ENCODE measurements at regions not wholly inside any gene's neighbourhood (a gene's known extent, or its start where the extent isn't known, plus 50 kb on each side); places are given as distances from the start of the nearest gene placed in this dataset.

DNA sequence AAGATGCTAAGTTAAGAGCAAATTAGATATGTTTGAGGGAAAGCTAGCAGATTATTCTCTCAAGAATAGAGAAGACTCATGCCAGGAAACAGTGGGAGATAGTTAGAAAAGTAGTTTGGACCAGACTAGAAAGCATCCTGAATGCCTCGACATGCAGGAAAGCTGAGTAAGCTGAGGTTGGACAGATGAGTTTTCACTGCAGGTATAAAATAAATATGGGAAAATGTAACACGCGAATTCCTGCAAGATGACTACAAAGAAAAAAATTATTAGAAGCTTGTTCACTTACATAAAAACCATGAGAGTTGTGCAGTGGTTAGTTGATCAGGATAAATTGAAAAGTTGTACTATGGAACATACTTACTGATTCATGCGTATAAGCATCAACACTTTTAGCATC is 484.2 kb upstream of the MANEA start:
- H3K4me1 ChIP-seq (ENCODE audit: control insufficient read depth, insufficient read depth, low read length, poor library complexity, severe bottlenecking) = no peaks in the 10 kb centered on the region
- H3K27ac ChIP-seq (ENCODE audit: insufficient read depth, low read length, poor library complexity, severe bottlenecking) = no peak overlapping the region
- H3K36me3 Mint-ChIP-seq = no peaks in the 10 kb centered on the region
- no peaks in the 10 kb centered on the region for H3K27me3 Mint-ChIP-seq
- no peaks in the 10 kb centered on the region for H3K36me3 ChIP-seq (ENCODE audit: control insufficient read depth, insufficient read depth, low read length)
- no peaks in the 10 kb centered on the region for H3K27me3 ChIP-seq (ENCODE audit: control insufficient read depth, insufficient read depth, low read length)
- ATAC-seq (ENCODE audit: low read depth in 2 of 2) (no peak), DNase-seq (no peak)
- H3K9me3 ChIP-seq (ENCODE audit: control insufficient read depth in 2 of 2, low read length in 2 of 2) = no peaks in the 10 kb centered on the region
- no peak overlapping the region for H3K4me3 ChIP-seq (ENCODE audit: low read depth, low read length)
- no peak overlapping the region for H3K4me3 Mint-ChIP-seq
- H3K9me3 Mint-ChIP-seq = peaks cover 0 to 4% (median 0%) of the 10 kb centered on the region in 7 donors
- H3K4me1 Mint-ChIP-seq = no peaks in the 10 kb centered on the region
- H3K27ac Mint-ChIP-seq = no peak overlapping the region

DNA sequence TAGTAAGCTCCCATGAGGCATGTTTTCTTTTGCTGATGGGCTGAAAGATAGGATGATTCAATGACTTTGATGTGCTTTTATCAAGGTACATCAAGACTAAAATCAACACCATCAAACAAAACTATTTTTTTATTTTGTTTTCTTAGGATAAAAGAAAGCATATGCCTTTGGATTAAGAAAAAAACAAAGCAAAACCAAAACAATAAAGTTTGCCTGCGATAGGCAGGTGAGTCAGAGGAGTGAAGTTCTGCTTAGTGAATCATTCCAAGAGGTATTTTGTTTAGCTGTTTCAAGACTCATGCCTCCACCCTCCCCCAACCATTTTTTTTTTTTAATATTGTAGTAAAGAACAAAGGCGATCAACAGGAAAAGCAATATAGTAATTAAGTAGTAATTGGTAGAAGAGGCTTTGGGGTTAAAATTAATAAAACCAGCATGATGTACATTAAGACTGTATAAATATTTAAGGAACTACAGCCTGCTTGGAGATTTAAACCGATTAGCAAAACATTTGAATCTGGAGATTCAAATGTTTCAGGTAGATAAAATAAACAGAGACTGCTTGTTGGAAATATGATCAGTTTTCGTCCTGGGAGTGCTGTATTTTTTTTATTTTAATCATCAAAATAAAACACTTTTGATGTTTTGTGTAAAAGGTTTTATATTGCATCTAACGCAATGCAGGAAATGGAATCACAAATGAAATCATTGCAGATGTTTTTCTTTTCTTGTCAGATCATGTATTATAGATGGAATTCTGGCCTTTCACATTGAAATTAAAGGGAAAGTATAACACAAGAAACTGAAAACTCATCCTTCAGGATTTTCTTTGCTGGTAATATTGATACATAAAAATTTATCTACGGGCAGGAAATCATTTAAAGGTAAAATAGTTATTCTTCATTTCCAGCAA is 482.3 kb upstream of the MANEA start:
- H3K4me3 ChIP-seq (ENCODE audit: low read depth, low read length) = no peak overlapping the region
- no peaks in the 10 kb centered on the region for H3K27me3 ChIP-seq (ENCODE audit: control insufficient read depth, insufficient read depth, low read length)
- Mint-ChIP-seq H3K9me3 (peaks cover 0 to 4% (median 0%) of the 10 kb centered on the region in 7 donors), H3K36me3 (no peaks in the 10 kb centered on the region), H3K4me3 (no peak overlapping the region), H3K27me3 (no peaks in the 10 kb centered on the region), H3K27ac (no peak overlapping the region), H3K4me1 (no peaks in the 10 kb centered on the region)
- H3K9me3 ChIP-seq (ENCODE audit: control insufficient read depth in 2 of 2, low read length in 2 of 2) = no peaks in the 10 kb centered on the region
- H3K27ac ChIP-seq (ENCODE audit: insufficient read depth, low read length, poor library complexity, severe bottlenecking) = no peak overlapping the region
- DNase-seq (no peak), ATAC-seq (ENCODE audit: low read depth in 2 of 2) (no peak)
- no peaks in the 10 kb centered on the region for H3K36me3 ChIP-seq (ENCODE audit: control insufficient read depth, insufficient read depth, low read length)
- H3K4me1 ChIP-seq (ENCODE audit: control insufficient read depth, insufficient read depth, low read length, poor library complexity, severe bottlenecking) = no peaks in the 10 kb centered on the region

DNA sequence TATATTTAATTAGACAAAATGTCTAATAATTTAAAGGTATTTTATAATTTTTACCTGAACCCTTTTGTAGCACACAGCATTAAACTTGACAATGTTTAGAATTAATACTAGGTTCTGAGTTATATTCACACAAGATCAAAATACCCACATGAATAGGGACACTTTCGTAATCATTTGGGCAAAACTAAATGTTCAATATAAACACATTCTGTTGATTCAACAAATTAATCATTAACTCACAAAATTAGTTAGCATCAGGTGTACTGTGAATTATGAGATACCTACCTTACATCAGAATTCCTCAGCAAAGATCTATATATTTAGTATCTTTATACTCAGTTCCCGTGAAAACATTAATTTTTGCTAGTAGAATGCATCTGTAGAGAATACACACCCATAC is 481.5 kb upstream of the MANEA start:
- no peak overlapping the region for H3K4me3 ChIP-seq (ENCODE audit: low read depth, low read length)
- H3K9me3 Mint-ChIP-seq = peaks cover 0 to 2% (median 0%) of the 10 kb centered on the region in 7 donors
- no peaks in the 10 kb centered on the region for H3K9me3 ChIP-seq (ENCODE audit: control insufficient read depth in 2 of 2, low read length in 2 of 2)
- no peak overlapping the region for H3K27ac ChIP-seq (ENCODE audit: insufficient read depth, low read length, poor library complexity, severe bottlenecking)
- no peak overlapping the region for H3K27ac Mint-ChIP-seq
- ATAC-seq (ENCODE audit: low read depth in 2 of 2) (no peak), DNase-seq (no peak)
- H3K36me3 ChIP-seq (ENCODE audit: control insufficient read depth, insufficient read depth, low read length) = no peaks in the 10 kb centered on the region
- no peak overlapping the region for H3K4me3 Mint-ChIP-seq
- H3K36me3 Mint-ChIP-seq = no peaks in the 10 kb centered on the region
- H3K4me1 ChIP-seq (ENCODE audit: control insufficient read depth, insufficient read depth, low read length, poor library complexity, severe bottlenecking) = no peaks in the 10 kb centered on the region
- H3K4me1 Mint-ChIP-seq = no peaks in the 10 kb centered on the region
- H3K27me3 ChIP-seq (ENCODE audit: control insufficient read depth, insufficient read depth, low read length) = no peaks in the 10 kb centered on the region
- no peaks in the 10 kb centered on the region for H3K27me3 Mint-ChIP-seq

DNA sequence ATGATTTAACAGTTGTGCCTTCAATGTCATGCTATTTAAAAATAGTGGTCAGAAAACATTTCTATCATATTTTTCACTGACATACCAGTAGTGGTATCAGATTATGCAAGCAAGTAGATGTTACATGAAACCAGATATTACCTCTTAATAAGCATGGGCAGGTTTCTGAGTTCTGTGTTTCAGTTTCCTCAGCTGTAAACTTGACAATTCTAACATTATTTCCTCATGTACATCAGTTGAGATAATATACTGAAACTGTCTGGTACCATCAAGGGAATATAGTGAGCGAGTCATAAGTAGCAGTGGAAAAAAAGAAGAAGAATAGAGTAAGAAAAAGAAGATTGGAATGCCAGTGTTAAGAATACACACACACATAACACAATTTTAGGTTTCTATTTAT is 477.9 kb upstream of the MANEA start:
- Mint-ChIP-seq H3K4me1 (no peaks in the 10 kb centered on the region), H3K27me3 (no peaks in the 10 kb centered on the region), H3K36me3 (no peaks in the 10 kb centered on the region), H3K27ac (no peak overlapping the region), H3K4me3 (no peak overlapping the region), H3K9me3 (peaks cover 0 to 5% (median 0%) of the 10 kb centered on the region in 7 donors)
- ATAC-seq (ENCODE audit: low read depth in 2 of 2) = no peak
- H3K4me3 ChIP-seq (ENCODE audit: low read depth, low read length) = no peak overlapping the region
- H3K9me3 ChIP-seq (ENCODE audit: control insufficient read depth in 2 of 2, low read length in 2 of 2) = no peaks in the 10 kb centered on the region
- H3K4me1 ChIP-seq (ENCODE audit: control insufficient read depth, insufficient read depth, low read length, poor library complexity, severe bottlenecking) = no peaks in the 10 kb centered on the region
- DNase-seq = no peak
- no peaks in the 10 kb centered on the region for H3K27me3 ChIP-seq (ENCODE audit: control insufficient read depth, insufficient read depth, low read length)
- H3K36me3 ChIP-seq (ENCODE audit: control insufficient read depth, insufficient read depth, low read length) = no peaks in the 10 kb centered on the region
- no peak overlapping the region for H3K27ac ChIP-seq (ENCODE audit: insufficient read depth, low read length, poor library complexity, severe bottlenecking)

DNA sequence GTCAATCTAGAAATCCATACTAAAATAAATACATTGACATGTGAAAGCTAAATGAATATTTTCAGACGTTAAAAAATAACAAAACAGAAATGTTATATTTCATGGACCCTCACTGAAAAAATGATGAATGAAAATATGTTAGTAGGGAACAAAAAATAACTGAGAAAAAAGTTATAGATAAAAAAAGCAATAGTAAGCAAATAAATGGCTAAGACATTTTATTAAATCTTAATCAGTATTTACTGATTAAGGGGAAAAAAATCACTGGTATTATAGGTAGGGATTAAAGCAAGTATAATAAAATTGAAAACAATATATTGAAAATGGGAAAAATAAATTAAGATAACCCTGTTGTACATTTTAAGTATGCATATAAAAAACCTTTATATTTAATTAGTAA is 468.1 kb upstream of the MANEA start:
- Mint-ChIP-seq H3K27ac (no peak overlapping the region), H3K4me3 (no peak overlapping the region), H3K4me1 (no peaks in the 10 kb centered on the region), H3K36me3 (no peaks in the 10 kb centered on the region), H3K9me3 (peaks cover 0 to 4% (median 0%) of the 10 kb centered on the region in 7 donors), H3K27me3 (no peaks in the 10 kb centered on the region)
- Histone ChIP-seq H3K36me3 (ENCODE audit: control insufficient read depth, insufficient read depth, low read length) (no peaks in the 10 kb centered on the region), H3K4me1 (ENCODE audit: control insufficient read depth, insufficient read depth, low read length, poor library complexity, severe bottlenecking) (no peaks in the 10 kb centered on the region), H3K27ac (ENCODE audit: insufficient read depth, low read length, poor library complexity, severe bottlenecking) (no peak overlapping the region), H3K27me3 (ENCODE audit: control insufficient read depth, insufficient read depth, low read length) (no peaks in the 10 kb centered on the region), H3K9me3 (ENCODE audit: control insufficient read depth in 2 of 2, low read length in 2 of 2) (no peaks in the 10 kb centered on the region), H3K4me3 (ENCODE audit: low read depth, low read length) (no peak overlapping the region)
- ATAC-seq (ENCODE audit: low read depth in 2 of 2) (no peak), DNase-seq (no peak)

DNA sequence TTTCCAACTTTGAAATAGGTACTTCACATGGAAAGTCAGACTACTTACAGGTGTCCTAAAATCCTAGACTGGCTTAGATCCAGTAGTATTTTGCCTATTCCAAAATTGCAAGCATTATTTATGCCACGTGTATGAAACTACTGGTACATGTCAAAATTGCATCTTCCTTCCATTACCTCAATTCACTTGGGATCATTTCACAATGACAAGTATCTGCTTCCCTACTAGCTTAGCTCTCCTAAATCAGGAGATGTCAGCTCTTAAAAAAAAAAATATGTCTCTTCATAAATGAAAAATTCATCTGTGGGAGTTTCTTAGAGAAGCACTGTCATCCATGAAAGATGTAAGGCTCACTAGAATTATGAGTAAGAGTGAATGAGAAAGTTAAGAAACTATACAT is 466.6 kb upstream of the MANEA start:
- no peak overlapping the region for H3K27ac Mint-ChIP-seq
- no peak for DNase-seq
- no peaks in the 10 kb centered on the region for H3K36me3 ChIP-seq (ENCODE audit: control insufficient read depth, insufficient read depth, low read length)
- no peak overlapping the region for H3K4me3 Mint-ChIP-seq
- H3K27ac ChIP-seq (ENCODE audit: insufficient read depth, low read length, poor library complexity, severe bottlenecking) = no peak overlapping the region
- peaks cover 0 to 4% (median 0%) of the 10 kb centered on the region in 7 donors for H3K9me3 Mint-ChIP-seq
- no peaks in the 10 kb centered on the region for H3K4me1 Mint-ChIP-seq
- no peaks in the 10 kb centered on the region for H3K4me1 ChIP-seq (ENCODE audit: control insufficient read depth, insufficient read depth, low read length, poor library complexity, severe bottlenecking)
- H3K9me3 ChIP-seq (ENCODE audit: control insufficient read depth in 2 of 2, low read length in 2 of 2) = no peaks in the 10 kb centered on the region
- no peak overlapping the region for H3K4me3 ChIP-seq (ENCODE audit: low read depth, low read length)
- no peaks in the 10 kb centered on the region for H3K27me3 Mint-ChIP-seq
- ATAC-seq (ENCODE audit: low read depth in 2 of 2) = no peak
- H3K27me3 ChIP-seq (ENCODE audit: control insufficient read depth, insufficient read depth, low read length) = no peaks in the 10 kb centered on the region
- no peaks in the 10 kb centered on the region for H3K36me3 Mint-ChIP-seq

GRCh38 chr6:95117236-95117635 is 460.1 kb upstream of the MANEA start:
- peaks cover 0 to 6% (median 3%) of the 10 kb centered on the region in 7 donors for H3K9me3 Mint-ChIP-seq
- Histone ChIP-seq H3K27me3 (ENCODE audit: control insufficient read depth, insufficient read depth, low read length) (no peaks in the 10 kb centered on the region), H3K4me1 (ENCODE audit: control insufficient read depth, insufficient read depth, low read length, poor library complexity, severe bottlenecking) (no peaks in the 10 kb centered on the region), H3K4me3 (ENCODE audit: low read depth, low read length) (no peak overlapping the region), H3K36me3 (ENCODE audit: control insufficient read depth, insufficient read depth, low read length) (no peaks in the 10 kb centered on the region), H3K9me3 (ENCODE audit: control insufficient read depth in 2 of 2, low read length in 2 of 2) (no peaks in the 10 kb centered on the region), H3K27ac (ENCODE audit: insufficient read depth, low read length, poor library complexity, severe bottlenecking) (no peak overlapping the region)
- no peak overlapping the region for H3K27ac Mint-ChIP-seq
- peaks cover 5% of the 10 kb centered on the region for H3K27me3 Mint-ChIP-seq
- DNase-seq = no peak
- H3K36me3 Mint-ChIP-seq = no peaks in the 10 kb centered on the region
- no peak overlapping the region for H3K4me3 Mint-ChIP-seq
- no peaks in the 10 kb centered on the region for H3K4me1 Mint-ChIP-seq
- no peak for ATAC-seq (ENCODE audit: low read depth in 2 of 2)

- DNase-seq (no peak), ATAC-seq (ENCODE audit: low read depth in 2 of 2) (no peak)
- Mint-ChIP-seq H3K4me3 (no peak overlapping the region), H3K27me3 (peaks cover 5% of the 10 kb centered on the region), H3K36me3 (no peaks in the 10 kb centered on the region), H3K4me1 (no peaks in the 10 kb centered on the region), H3K9me3 (peaks cover 0 to 9% (median 5%) of the 10 kb centered on the region in 7 donors), H3K27ac (peak overlapping the region in 1 of 3 donors; percentile 14)
- H3K27ac ChIP-seq (ENCODE audit: insufficient read depth, low read length, poor library complexity, severe bottlenecking) = no peak overlapping the region
- H3K4me3 ChIP-seq (ENCODE audit: low read depth, low read length) = no peak overlapping the region
- no peaks in the 10 kb centered on the region for H3K36me3 ChIP-seq (ENCODE audit: control insufficient read depth, insufficient read depth, low read length)
- H3K4me1 ChIP-seq (ENCODE audit: control insufficient read depth, insufficient read depth, low read length, poor library complexity, severe bottlenecking) = no peaks in the 10 kb centered on the region
- H3K9me3 ChIP-seq (ENCODE audit: control insufficient read depth in 2 of 2, low read length in 2 of 2) = no peaks in the 10 kb centered on the region
- no peaks in the 10 kb centered on the region for H3K27me3 ChIP-seq (ENCODE audit: control insufficient read depth, insufficient read depth, low read length)
Observed at GRCh38 chr6:95119927-95120326, 457.4 kb upstream of the MANEA start.
